HCT116 (cell line): ENCODE measurements at regions not wholly inside any gene's neighbourhood (a gene's known extent, or its start where the extent isn't known, plus 50 kb on each side); places are given as distances from the start of the nearest gene placed in this dataset.

Source experiments
- ATAC-seq: fragments of 200-7000 bp; cut with Tn5 transposase; 2 replicates; pipeline ENCODE4 v1.9.1; 2020; ENCODE audit warnings: mild to moderate bottlenecking, moderate library complexity
- BruUV-seq: library from RNA; stranded (reverse); fragments of 400-500 nt; replicated peaks from 2 replicates; lab custom pipeline; 2021; lab: Mats Ljungman, UMichigan
- CTCF ChIA-PET: fragments of 300-600 bp; sonication (Branson Sonifier 250); formaldehyde crosslinking; loops from one replicate; lab custom pipeline; 2021; ENCODE audit warnings: antibody characterized with exemption; lab: Charles Lee
- POLR2A ChIA-PET: fragments of 300-600, 350-600 bp; sonication (Branson Sonifier 250); formaldehyde crosslinking; loops from one replicate; lab custom pipeline; 2021; ENCODE audit warnings: antibody characterized with exemption; lab: Charles Lee
- RAD21 ChIA-PET, 2 experiments: fragments of 300-600 bp; sonication (Branson Sonifier 250); formaldehyde crosslinking; loops; one replicate each; lab custom pipeline; 2023; ENCODE audit warnings: low total read pairs in 2 of 2; ENCODE audit not compliant: uncharacterized antibody in 2 of 2, unreplicated experiment in 2 of 2, low non-redundant PET in 1 of 2; lab: Charles Lee
- DNase-seq: peaks from one replicate; pipeline ENCODE4 v3.0.0-alpha.2; 2010; ENCODE audit warnings: low read depth, low spot score
- H2AFZ ChIP-seq: fragments of 200-600 bp; shearing (Covaris generic), sonication (generic); 2 replicates; pipeline ENCODE4 v1.6.1; 2017; ENCODE audit warnings: low read depth, mixed run types, mixed read lengths, antibody characterized with exemption, low read length; ENCODE audit not compliant: poor library complexity, severe bottlenecking
- H3K27ac ChIP-seq: 2 replicates; pipeline ENCODE4 v1.5.1; 2012; ENCODE audit warnings: low read depth, low read length
- H3K27me3 ChIP-seq: fragments of 200-600 bp; sonication (generic); 2 replicates; pipeline ENCODE4 v1.6.1; 2016; ENCODE audit warnings: mixed run types, low read length, mixed read lengths; ENCODE audit not compliant: insufficient read depth
- H3K36me3 ChIP-seq, 2 experiments: fragments of 200-500 bp in 1 of 2; fragments of 200-600 bp in 1 of 2; sonication (Bioruptor generic) in 1 of 2; sonication (generic) in 1 of 2; 2 replicates each; pipeline versions ENCODE4 v1.5.1 to v1.6.1; 2014 to 2016; ENCODE audit warnings: low read length in 2 of 2, inconsistent platforms in 1 of 2, mixed read lengths in 1 of 2, mixed run types in 1 of 2; ENCODE audit not compliant: insufficient read depth in 2 of 2, control insufficient read depth in 1 of 2
- H3K4me1 ChIP-seq, 2 experiments: fragments of 200-600 bp in 1 of 2; sonication (generic) in 1 of 2; 2 replicates each; pipeline versions ENCODE4 v1.5.1 to v1.6.1; 2012 to 2017; ENCODE audit warnings: low read length in 2 of 2, inconsistent platforms in 1 of 2, mild to moderate bottlenecking in 1 of 2, mixed read lengths in 1 of 2, mixed run types in 1 of 2, moderate library complexity in 1 of 2; ENCODE audit not compliant: insufficient read depth in 2 of 2, control insufficient read depth in 1 of 2
- H3K4me2 ChIP-seq: fragments of 200-600 bp; sonication (generic); 2 replicates; pipeline ENCODE4 v1.6.1; 2017; ENCODE audit warnings: mixed run types, low read length, mixed read lengths
- H3K4me3 ChIP-seq, 2 experiments: fragments of 200-600 bp in 1 of 2; sonication (generic) in 1 of 2; replicated peaks in 1 of 2; 2 replicates each; pipeline ENCODE4 v1.5.1; 2011 to 2016; ENCODE audit warnings: low read length in 2 of 2, control low read depth in 1 of 2, low read depth in 1 of 2, mild to moderate bottlenecking in 1 of 2, mixed read lengths in 1 of 2, mixed run types in 1 of 2
- H3K79me2 ChIP-seq: fragments of 200-600 bp; sonication (generic); 2 replicates; pipeline ENCODE4 v1.6.1; 2017; ENCODE audit warnings: mild to moderate bottlenecking, mixed run types, low read length, moderate library complexity, mixed read lengths; ENCODE audit not compliant: insufficient read depth
- H3K9ac ChIP-seq: fragments of 200-600 bp; sonication (generic); 2 replicates; pipeline ENCODE4 v1.6.1; 2016; ENCODE audit warnings: low read length, mixed read lengths
- H3K9me2 ChIP-seq: fragments of 200-600 bp; sonication (generic), shearing (Covaris generic); 2 replicates; pipeline ENCODE4 v1.6.1; 2017; ENCODE audit warnings: mixed run types, mild to moderate bottlenecking, moderate library complexity; ENCODE audit not compliant: insufficient read depth
- H3K9me3 ChIP-seq, 2 experiments: fragments of 200-500 bp in 1 of 2; fragments of 200-600 bp in 1 of 2; sonication (Bioruptor generic) in 1 of 2; sonication (generic) in 1 of 2; 2 replicates each; pipeline ENCODE4 v1.6.1; 2014 to 2017; ENCODE audit warnings: low read length in 2 of 2, mixed read lengths in 2 of 2, inconsistent platforms in 1 of 2, low read depth in 1 of 2, mild to moderate bottlenecking in 1 of 2, mixed run types in 1 of 2, moderate library complexity in 1 of 2; ENCODE audit not compliant: control insufficient read depth in 1 of 2, insufficient read depth in 1 of 2
- H4K20me1 ChIP-seq: fragments of 200-600 bp; sonication (generic), shearing (Covaris generic); 2 replicates; pipeline ENCODE4 v1.6.1; 2017; ENCODE audit warnings: mixed run types, mild to moderate bottlenecking, moderate library complexity; ENCODE audit not compliant: insufficient read depth
- CBX3 ChIP-seq: IDR thresholded peaks from 2 replicates; pipeline ENCODE4 v1.6.1; 2012; ENCODE audit warnings: low read depth
- CEBPB ChIP-seq: IDR thresholded peaks from 2 replicates; pipeline ENCODE4 v1.6.1; 2012; ENCODE audit warnings: low read depth
- EGR1 ChIP-seq: IDR thresholded peaks from 2 replicates; pipeline ENCODE4 v1.6.1; 2012; ENCODE audit warnings: low read depth
- ELF1 ChIP-seq: IDR thresholded peaks from 2 replicates; pipeline ENCODE4 v1.6.1; 2012; ENCODE audit warnings: low read depth, borderline replicate concordance
- EZH2 ChIP-seq: fragments of 200-600 bp; sonication (generic); IDR thresholded peaks from 2 replicates; pipeline ENCODE4 v1.6.1; 2017; ENCODE audit warnings: antibody characterized with exemption, mixed run types
- JUND ChIP-seq: IDR thresholded peaks from 2 replicates; pipeline ENCODE4 v1.6.1; 2012
- POLR2AphosphoS5 ChIP-seq: IDR thresholded peaks from 2 replicates; pipeline ENCODE4 v1.6.1; 2011; ENCODE audit warnings: mild to moderate bottlenecking, low read depth, low read length, moderate library complexity
- SIN3A ChIP-seq: IDR thresholded peaks from 2 replicates; pipeline ENCODE4 v1.6.1; 2012; ENCODE audit warnings: low read depth
- SP1 ChIP-seq: IDR thresholded peaks from 2 replicates; pipeline ENCODE4 v1.6.1; 2012; ENCODE audit warnings: low read depth
- SRF ChIP-seq: IDR thresholded peaks from 2 replicates; pipeline ENCODE4 v1.6.1; 2012; ENCODE audit warnings: low read depth
- TCF7L2 ChIP-seq: IDR thresholded peaks from 2 replicates; pipeline ENCODE4 v1.7.0; 2011; ENCODE audit warnings: borderline replicate concordance, inconsistent platforms; ENCODE audit not compliant: insufficient read depth, insufficient read length; ENCODE audit errors: extremely low read depth
- ZFX ChIP-seq: fragments of 450-650 bp; IDR thresholded peaks from 2 replicates; pipeline ENCODE4 v1.6.1; 2017
- intact Hi-C: fragments of 100-400 bp; cut with micrococcal nuclease; formaldehyde crosslinking; loops from 2 replicates; pipeline ENCODE4 v1.10.0; 2022
- TF ChIP-seq, protein P1 (sequence below): IDR thresholded peaks from 2 replicates; pipeline ENCODE4 v1.6.1; 2012; ENCODE audit warnings: low read depth
- TF ChIP-seq, protein P2 (sequence below): IDR thresholded peaks from 2 replicates; pipeline ENCODE4 v1.6.1; 2012
- TF ChIP-seq, protein P3 (sequence below): IDR thresholded peaks from 2 replicates; pipeline ENCODE4 v1.6.1; 2012
- TF ChIP-seq, protein P4 (sequence below): IDR thresholded peaks from 2 replicates; pipeline ENCODE4 v1.6.1; 2011; ENCODE audit warnings: mild to moderate bottlenecking, low read length, moderate library complexity; ENCODE audit not compliant: insufficient replicate concordance; ENCODE audit errors: extremely low read depth

DNA sequence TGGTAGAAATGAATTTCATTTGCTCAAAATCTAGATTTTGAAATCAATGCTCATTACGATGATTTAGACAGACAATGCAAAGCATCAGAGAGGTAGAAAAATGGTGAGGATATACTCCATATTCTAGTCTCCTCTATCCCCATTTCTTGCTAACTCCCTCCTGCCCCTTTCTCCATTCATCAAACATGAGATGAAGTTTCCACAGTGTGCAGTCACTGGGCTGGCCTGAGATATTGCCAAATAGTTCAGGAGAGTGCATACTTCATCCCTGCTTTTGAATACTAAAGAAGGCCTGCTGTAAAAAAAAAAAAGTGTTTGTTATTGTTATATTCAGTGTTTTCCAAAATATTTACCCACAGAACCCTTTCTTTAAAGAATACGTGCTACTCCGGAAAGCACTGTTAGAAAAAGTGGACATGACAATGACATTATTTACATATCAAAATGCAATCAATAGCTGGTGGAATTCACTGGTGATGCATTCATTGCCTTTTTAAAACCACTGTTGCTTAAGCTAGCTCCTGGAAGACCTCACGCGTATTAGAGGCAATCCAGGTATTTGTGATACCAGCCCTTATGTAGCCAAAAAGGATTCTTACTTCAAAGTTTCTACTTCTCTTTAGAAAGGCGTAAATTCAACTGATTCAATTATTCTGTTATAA, 247.6 kb upstream of the SOX2 start:
- TF ChIP-seq ELF1 (no peak), EZH2 (no peak), TCF7L2 (no peak), CBX3 (no peak), POLR2AphosphoS5 (no peak), CEBPB (no peak)
- H3K4me3 ChIP-seq = no peak overlapping the region
- no peaks in the 10 kb centered on the region for H3K79me2 ChIP-seq
- H3K4me1 ChIP-seq = no peaks in the 10 kb centered on the region
- no TSS peak for BruUV-seq
- no peaks in the 10 kb centered on the region for H3K9me3 ChIP-seq
- H2AFZ ChIP-seq = no peak overlapping the region
- H3K9me2 ChIP-seq = no peaks in the 10 kb centered on the region
- no peak overlapping the region for H3K9ac ChIP-seq
- RAD21 ChIA-PET = no interaction called here
- H3K4me2 ChIP-seq = no peak overlapping the region
- no peaks in the 10 kb centered on the region for H4K20me1 ChIP-seq
- intact Hi-C loops = no loop called here
- ATAC-seq (no peak), DNase-seq (no peak)
- no peak overlapping the region for H3K27ac ChIP-seq
- POLR2A ChIA-PET = no interaction called here
- CTCF ChIA-PET = no interaction called here
- H3K36me3 ChIP-seq = no peaks in the 10 kb centered on the region; a peak in 1 of 4 replicates
- H3K27me3 ChIP-seq = peaks cover 41% of the 10 kb centered on the region

DNA sequence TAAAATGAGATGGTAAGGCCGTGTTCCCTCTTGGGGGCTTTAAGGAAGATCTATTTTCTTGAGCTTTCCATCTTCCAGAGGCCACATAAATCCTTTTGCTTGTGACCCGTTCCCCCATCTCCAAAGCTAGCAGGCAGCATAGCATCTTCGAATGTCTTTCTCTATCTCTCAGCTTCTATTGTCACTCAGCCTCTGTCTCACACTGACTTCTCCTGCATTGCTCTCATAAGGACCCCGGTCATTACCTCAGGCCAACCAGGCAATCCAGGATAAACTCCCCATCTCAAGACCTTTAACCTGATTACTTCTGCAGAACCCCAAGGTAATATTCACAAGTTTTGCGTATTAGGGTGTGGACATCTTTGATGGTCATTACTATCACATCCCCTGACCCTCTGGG, 250.3 kb upstream of the SOX2 start:
- no peaks in the 10 kb centered on the region; a peak in 1 of 4 replicates for H3K36me3 ChIP-seq
- no peak overlapping the region for H3K4me3 ChIP-seq
- DNase-seq = no peak
- RAD21 ChIA-PET = no interaction called here
- intact Hi-C loops = no loop called here
- no peak overlapping the region for H3K4me2 ChIP-seq
- H2AFZ ChIP-seq = no peak overlapping the region
- no peak for ATAC-seq
- H3K9ac ChIP-seq = no peak overlapping the region
- CTCF ChIA-PET = no interaction called here
- H3K27me3 ChIP-seq = peaks cover 44% of the 10 kb centered on the region
- H3K9me3 ChIP-seq = no peaks in the 10 kb centered on the region
- H3K9me2 ChIP-seq = no peaks in the 10 kb centered on the region
- no peaks in the 10 kb centered on the region for H4K20me1 ChIP-seq
- BruUV-seq = no TSS peak
- H3K4me1 ChIP-seq = no peaks in the 10 kb centered on the region
- H3K79me2 ChIP-seq = no peaks in the 10 kb centered on the region
- H3K27ac ChIP-seq = no peak overlapping the region
- POLR2A ChIA-PET = no interaction called here
- TF ChIP-seq SP1 (no peak), POLR2AphosphoS5 (no peak), CEBPB (no peak), JUND (no peak), SIN3A (no peak), SRF (no peak), EGR1 (no peak), ZFX (no peak)
- TF ChIP-seq, protein P1, sequence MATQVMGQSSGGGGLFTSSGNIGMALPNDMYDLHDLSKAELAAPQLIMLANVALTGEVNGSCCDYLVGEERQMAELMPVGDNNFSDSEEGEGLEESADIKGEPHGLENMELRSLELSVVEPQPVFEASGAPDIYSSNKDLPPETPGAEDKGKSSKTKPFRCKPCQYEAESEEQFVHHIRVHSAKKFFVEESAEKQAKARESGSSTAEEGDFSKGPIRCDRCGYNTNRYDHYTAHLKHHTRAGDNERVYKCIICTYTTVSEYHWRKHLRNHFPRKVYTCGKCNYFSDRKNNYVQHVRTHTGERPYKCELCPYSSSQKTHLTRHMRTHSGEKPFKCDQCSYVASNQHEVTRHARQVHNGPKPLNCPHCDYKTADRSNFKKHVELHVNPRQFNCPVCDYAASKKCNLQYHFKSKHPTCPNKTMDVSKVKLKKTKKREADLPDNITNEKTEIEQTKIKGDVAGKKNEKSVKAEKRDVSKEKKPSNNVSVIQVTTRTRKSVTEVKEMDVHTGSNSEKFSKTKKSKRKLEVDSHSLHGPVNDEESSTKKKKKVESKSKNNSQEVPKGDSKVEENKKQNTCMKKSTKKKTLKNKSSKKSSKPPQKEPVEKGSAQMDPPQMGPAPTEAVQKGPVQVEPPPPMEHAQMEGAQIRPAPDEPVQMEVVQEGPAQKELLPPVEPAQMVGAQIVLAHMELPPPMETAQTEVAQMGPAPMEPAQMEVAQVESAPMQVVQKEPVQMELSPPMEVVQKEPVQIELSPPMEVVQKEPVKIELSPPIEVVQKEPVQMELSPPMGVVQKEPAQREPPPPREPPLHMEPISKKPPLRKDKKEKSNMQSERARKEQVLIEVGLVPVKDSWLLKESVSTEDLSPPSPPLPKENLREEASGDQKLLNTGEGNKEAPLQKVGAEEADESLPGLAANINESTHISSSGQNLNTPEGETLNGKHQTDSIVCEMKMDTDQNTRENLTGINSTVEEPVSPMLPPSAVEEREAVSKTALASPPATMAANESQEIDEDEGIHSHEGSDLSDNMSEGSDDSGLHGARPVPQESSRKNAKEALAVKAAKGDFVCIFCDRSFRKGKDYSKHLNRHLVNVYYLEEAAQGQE = no peak
- TF ChIP-seq, protein P2, sequence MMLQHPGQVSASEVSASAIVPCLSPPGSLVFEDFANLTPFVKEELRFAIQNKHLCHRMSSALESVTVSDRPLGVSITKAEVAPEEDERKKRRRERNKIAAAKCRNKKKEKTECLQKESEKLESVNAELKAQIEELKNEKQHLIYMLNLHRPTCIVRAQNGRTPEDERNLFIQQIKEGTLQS = no peak
- TF ChIP-seq, protein P3, sequence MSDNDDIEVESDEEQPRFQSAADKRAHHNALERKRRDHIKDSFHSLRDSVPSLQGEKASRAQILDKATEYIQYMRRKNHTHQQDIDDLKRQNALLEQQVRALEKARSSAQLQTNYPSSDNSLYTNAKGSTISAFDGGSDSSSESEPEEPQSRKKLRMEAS = no peak
- TF ChIP-seq, protein P4, sequence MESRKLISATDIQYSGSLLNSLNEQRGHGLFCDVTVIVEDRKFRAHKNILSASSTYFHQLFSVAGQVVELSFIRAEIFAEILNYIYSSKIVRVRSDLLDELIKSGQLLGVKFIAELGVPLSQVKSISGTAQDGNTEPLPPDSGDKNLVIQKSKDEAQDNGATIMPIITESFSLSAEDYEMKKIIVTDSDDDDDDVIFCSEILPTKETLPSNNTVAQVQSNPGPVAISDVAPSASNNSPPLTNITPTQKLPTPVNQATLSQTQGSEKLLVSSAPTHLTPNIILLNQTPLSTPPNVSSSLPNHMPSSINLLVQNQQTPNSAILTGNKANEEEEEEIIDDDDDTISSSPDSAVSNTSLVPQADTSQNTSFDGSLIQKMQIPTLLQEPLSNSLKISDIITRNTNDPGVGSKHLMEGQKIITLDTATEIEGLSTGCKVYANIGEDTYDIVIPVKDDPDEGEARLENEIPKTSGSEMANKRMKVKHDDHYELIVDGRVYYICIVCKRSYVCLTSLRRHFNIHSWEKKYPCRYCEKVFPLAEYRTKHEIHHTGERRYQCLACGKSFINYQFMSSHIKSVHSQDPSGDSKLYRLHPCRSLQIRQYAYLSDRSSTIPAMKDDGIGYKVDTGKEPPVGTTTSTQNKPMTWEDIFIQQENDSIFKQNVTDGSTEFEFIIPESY = no peak
